IMR-90 (cell line): ENCODE measurements at regions not wholly inside any gene's neighbourhood (a gene's known extent, or its start where the extent isn't known, plus 50 kb on each side); places are given as distances from the start of the nearest gene placed in this dataset.

Source experiments
- ATAC-seq: fragments of 200-7000 bp; cut with Tn5 transposase; 2 replicates; pipeline ENCODE4 v1.9.1; 2020; ENCODE audit warnings: low read depth, mild to moderate bottlenecking, moderate library complexity
- BruUV-seq: library from RNA; stranded (reverse); fragments of 400-500 nt; replicated peaks from 2 replicates; lab custom pipeline; 2021; lab: Mats Ljungman, UMichigan
- CTCF ChIA-PET: fragments of 300-600 bp; formaldehyde crosslinking; extraction: SDS; loops from one replicate; lab custom pipeline; 2021; ENCODE audit warnings: antibody characterized with exemption; lab: Yijun Ruan, JAX
- POLR2A ChIA-PET: fragments of 300-600 bp; sonication (Branson Sonifier 250); formaldehyde crosslinking; loops from one replicate; lab custom pipeline; 2022; ENCODE audit warnings: antibody characterized with exemption; ENCODE audit not compliant: unreplicated experiment; lab: Charles Lee
- DNase-seq: peaks from one replicate; pipeline ENCODE4 v3.0.0; 2013
- H2AFZ ChIP-seq: replicated peaks from 2 replicates; pipeline ENCODE3; 2013; ENCODE audit warnings: low read length, mild to moderate bottlenecking; ENCODE audit not compliant: poor library complexity
- H2AK5ac ChIP-seq: 2 replicates; pipeline ENCODE4 v1.6.1; 2013; ENCODE audit warnings: low read depth, low read length, inconsistent platforms
- H2AK9ac ChIP-seq: replicated peaks from 2 replicates; pipeline ENCODE3; 2013; ENCODE audit warnings: mild to moderate bottlenecking, low read depth, low read length, moderate library complexity; ENCODE audit not compliant: poor library complexity
- H2BK120ac ChIP-seq: 2 replicates; pipeline ENCODE4 v1.6.1; 2013; ENCODE audit warnings: low read depth, low read length, inconsistent platforms
- H2BK15ac ChIP-seq: 3 replicates; pipeline ENCODE4 v1.6.1; 2013; ENCODE audit warnings: low read depth, low read length, inconsistent platforms
- H2BK20ac ChIP-seq: 2 replicates; pipeline ENCODE4 v1.6.1; 2013; ENCODE audit warnings: low read depth, mild to moderate bottlenecking, inconsistent platforms, low read length, moderate library complexity
- H2BK5ac ChIP-seq: 2 replicates; pipeline ENCODE4 v1.6.1; 2013; ENCODE audit warnings: mild to moderate bottlenecking, low read depth, low read length, inconsistent platforms; ENCODE audit not compliant: poor library complexity, severe bottlenecking
- H3K14ac ChIP-seq: replicated peaks from 2 replicates; pipeline ENCODE4 v1.6.1; 2013; ENCODE audit warnings: low read depth, low read length, inconsistent platforms
- H3K18ac ChIP-seq: 2 replicates; pipeline ENCODE4 v1.6.1; 2013; ENCODE audit warnings: low read depth, low read length, control low read depth
- H3K23ac ChIP-seq: 2 replicates; pipeline ENCODE4 v1.6.1; 2013; ENCODE audit warnings: low read depth, low read length, inconsistent platforms
- H3K27ac ChIP-seq: 2 replicates; pipeline ENCODE4 v1.5.1; 2013; ENCODE audit warnings: mild to moderate bottlenecking, control low read depth, low read length; ENCODE audit not compliant: insufficient read depth
- H3K27me3 ChIP-seq: 2 replicates; pipeline ENCODE4 v1.6.1; 2013; ENCODE audit warnings: low read length; ENCODE audit not compliant: control insufficient read depth, insufficient read depth
- H3K36me3 ChIP-seq: 2 replicates; pipeline ENCODE4 v1.6.1; 2013; ENCODE audit warnings: low read length, mixed read lengths; ENCODE audit not compliant: control insufficient read depth, insufficient read depth
- H3K4ac ChIP-seq: 2 replicates; pipeline ENCODE4 v1.6.1; 2013; ENCODE audit warnings: low read depth, low read length, inconsistent platforms
- H3K4me1 ChIP-seq: 2 replicates; pipeline ENCODE4 v1.6.1; 2013; ENCODE audit warnings: low read length, mixed read lengths; ENCODE audit not compliant: control insufficient read depth, insufficient read depth
- H3K4me2 ChIP-seq: 2 replicates; pipeline ENCODE4 v1.6.1; 2013; ENCODE audit warnings: low read depth, mild to moderate bottlenecking, control low read depth, low read length, moderate library complexity
- H3K4me3 ChIP-seq: 2 replicates; pipeline ENCODE4 v1.5.1; 2013; ENCODE audit warnings: low read depth, mild to moderate bottlenecking, control low read depth, low read length, moderate library complexity; ENCODE audit not compliant: insufficient read depth
- H3K56ac ChIP-seq: 2 replicates; pipeline ENCODE4 v1.6.1; 2013; ENCODE audit warnings: low read length, inconsistent platforms; ENCODE audit not compliant: insufficient read depth; ENCODE audit errors: extremely low read depth
- H3K79me1 ChIP-seq, 2 experiments: 2 replicates each; pipeline ENCODE4 v1.6.1; 2013; ENCODE audit warnings: low read length in 2 of 2, inconsistent platforms in 1 of 2, low read depth in 1 of 2
- H3K9ac ChIP-seq: 2 replicates; pipeline ENCODE4 v1.6.1; 2013; ENCODE audit warnings: low read depth, low read length, control low read depth
- H3K9me1 ChIP-seq: 2 replicates; pipeline ENCODE4 v1.6.1; 2013; ENCODE audit warnings: low read length, inconsistent platforms; ENCODE audit not compliant: insufficient read depth
- H3K9me3 ChIP-seq: 2 replicates; pipeline ENCODE4 v1.6.1; 2013; ENCODE audit warnings: low read length; ENCODE audit not compliant: control insufficient read depth, insufficient read depth
- H4K20me1 ChIP-seq: 2 replicates; pipeline ENCODE4 v1.6.1; 2013; ENCODE audit warnings: low read length, inconsistent platforms; ENCODE audit not compliant: insufficient read depth
- H4K5ac ChIP-seq: 2 replicates; pipeline ENCODE4 v1.6.1; 2013; ENCODE audit warnings: mild to moderate bottlenecking, low read depth, low read length, control low read depth
- H4K8ac ChIP-seq, 2 experiments: 2 replicates each; pipeline ENCODE4 v1.6.1; 2013; ENCODE audit warnings: low read depth in 2 of 2, low read length in 2 of 2, control low read depth in 1 of 2, inconsistent platforms in 1 of 2
- H4K91ac ChIP-seq: 2 replicates; pipeline ENCODE4 v1.6.1; 2013; ENCODE audit warnings: low read depth, low read length, inconsistent platforms; ENCODE audit not compliant: insufficient read depth
- BHLHE40 ChIP-seq: fragments of 150-350 bp; IDR thresholded peaks from 2 replicates; pipeline ENCODE4 v1.6.1; 2016; ENCODE audit warnings: mild to moderate bottlenecking, low read depth, low read length
- FOS ChIP-seq: fragments of 150-350 bp; IDR thresholded peaks from 2 replicates; pipeline ENCODE4 v1.6.1; 2016; ENCODE audit warnings: low read depth, low read length
- MAFK ChIP-seq: IDR thresholded peaks from 2 replicates; pipeline ENCODE4 v1.6.1; 2012; ENCODE audit warnings: low read depth, low read length, improper control_type of control experiment
- RFX5 ChIP-seq: IDR thresholded peaks from 2 replicates; pipeline ENCODE4 v1.8.0; 2012; ENCODE audit warnings: low read depth, mild to moderate bottlenecking, low read length, moderate library complexity
- SMC3 ChIP-seq: fragments of 150-350 bp; IDR thresholded peaks from 2 replicates; pipeline ENCODE4 v1.6.1; 2016; ENCODE audit warnings: low read depth, mild to moderate bottlenecking, antibody characterized with exemption, low read length, moderate library complexity
- WGBS, 2 experiments: methylation state at CpG; one replicate each; pipeline versions ENCODE4 v1.1.5 to v1.1.7; 2013; ENCODE audit warnings: missing lambda C conversion rate in 2 of 2; ENCODE audit not compliant: insufficient read length in 1 of 2; ENCODE audit errors: extremely low coverage in 2 of 2; 5-methylcytosine and 5-hydroxymethylcytosine counted together
- dilution Hi-C: fragments of 300-500 bp; cut with HindIII; formaldehyde crosslinking; loops from one replicate; pipeline ENCODE4 v1.14.3; 2018; ENCODE audit warnings: low sequenced_read_pairs; ENCODE audit not compliant: unreplicated experiment
- in situ Hi-C: fragments of 300-500 bp; cut with MboI; formaldehyde crosslinking; loops from 3 replicates; pipeline ENCODE4 v1.14.3; 2019; ENCODE audit warnings: low sequenced_read_pairs, inconsistent platforms, mixed read lengths
- intact Hi-C: fragments of 100-400 bp; cut with micrococcal nuclease; formaldehyde crosslinking; loops from 2 replicates; pipeline ENCODE4 v1.10.0; 2022
- TF ChIP-seq, protein P1 (sequence below): conservative IDR thresholded peaks from 2 replicates; pipeline ENCODE4 v1.5.1; 2012; ENCODE audit warnings: mild to moderate bottlenecking, low read depth, low read length, improper control_type of control experiment
- TF ChIP-seq, protein P2 (sequence below): fragments of 150-350 bp; IDR thresholded peaks from 2 replicates; pipeline ENCODE4 v1.6.1; 2016; ENCODE audit warnings: low read depth, mild to moderate bottlenecking, low read length, moderate library complexity, borderline replicate concordance

DNA sequence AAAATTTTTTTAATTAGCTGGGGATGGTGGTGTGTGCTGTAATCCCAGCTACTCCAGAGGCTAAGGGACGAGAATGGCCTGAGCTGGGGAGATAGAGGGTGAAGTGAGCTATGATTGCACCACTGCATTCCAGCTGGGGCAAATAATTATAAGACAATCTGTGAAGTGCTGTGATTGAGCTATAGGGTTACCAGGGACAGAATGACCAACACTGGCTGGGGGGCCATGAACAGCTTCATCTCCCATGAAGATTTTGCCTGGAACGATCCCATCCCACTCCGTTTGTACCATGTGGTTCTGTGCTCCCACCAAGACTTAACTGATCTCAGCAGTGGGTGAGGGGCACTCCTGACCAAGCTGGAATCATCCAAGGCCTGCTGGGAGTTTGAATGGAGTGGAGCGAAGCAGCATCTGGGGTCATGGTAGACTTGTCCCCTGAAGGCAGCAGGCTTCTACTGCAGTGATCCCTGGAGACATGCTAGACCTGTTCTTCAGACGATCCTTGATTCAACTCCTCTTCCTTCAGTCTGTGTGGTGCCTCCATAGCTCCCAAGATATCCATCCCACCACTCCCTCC lies 53.6 kb upstream of the CTPS1 start:
- H3K4me2 ChIP-seq: no peak overlapping the region
- no peak overlapping the region for H3K27ac ChIP-seq
- H2BK5ac ChIP-seq: no peak overlapping the region
- H3K4me3 ChIP-seq: no peak overlapping the region
- in situ Hi-C loops: no loop called here
- no peaks in the 10 kb centered on the region for H4K20me1 ChIP-seq
- H2AK9ac ChIP-seq: no peak overlapping the region
- no peak overlapping the region for H2BK20ac ChIP-seq
- no peak overlapping the region for H2AK5ac ChIP-seq
- no peak overlapping the region for H3K18ac ChIP-seq
- DNase-seq (no peak), ATAC-seq (no peak; the same call in 1 of the 2 replicates)
- H4K5ac ChIP-seq: no peak overlapping the region
- ChIA-PET POLR2A (interaction anchor here (0.6 kb wide), 1 partner anchor 29 kb away, joined by 4 read pairs; no protein-coding TSS in a partner anchor), CTCF (interaction anchor here (0.6 to 1.5 kb wide), 3 partner anchors 18 to 799 kb away, joined by 3 to 5 read pairs (median 3); no protein-coding TSS in a partner anchor)
- H3K79me1 ChIP-seq: no peaks in the 10 kb centered on the region
- no peak overlapping the region for H3K23ac ChIP-seq
- no peak overlapping the region for H3K14ac ChIP-seq
- no peaks in the 10 kb centered on the region for H3K9me3 ChIP-seq
- H2BK15ac ChIP-seq: no peak overlapping the region
- no peak overlapping the region for H2AFZ ChIP-seq
- H3K9me1 ChIP-seq: no peaks in the 10 kb centered on the region
- H3K4me1 ChIP-seq: no peaks in the 10 kb centered on the region
- H4K91ac ChIP-seq: no peak overlapping the region
- intact Hi-C loops: no loop called here
- no TSS peak for BruUV-seq
- no peaks in the 10 kb centered on the region for H3K36me3 ChIP-seq
- H3K27me3 ChIP-seq: peaks cover 16% of the 10 kb centered on the region
- 67% methylated on average over 1 of the region's 5 CpGs; no CpG with 5 or more reads in 1 of the 2 experiments for WGBS, 2 experiments
- no peak overlapping the region for H3K56ac ChIP-seq
- dilution Hi-C loops: no loop called here
- H3K9ac ChIP-seq: no peak overlapping the region
- TF ChIP-seq, protein P1, sequence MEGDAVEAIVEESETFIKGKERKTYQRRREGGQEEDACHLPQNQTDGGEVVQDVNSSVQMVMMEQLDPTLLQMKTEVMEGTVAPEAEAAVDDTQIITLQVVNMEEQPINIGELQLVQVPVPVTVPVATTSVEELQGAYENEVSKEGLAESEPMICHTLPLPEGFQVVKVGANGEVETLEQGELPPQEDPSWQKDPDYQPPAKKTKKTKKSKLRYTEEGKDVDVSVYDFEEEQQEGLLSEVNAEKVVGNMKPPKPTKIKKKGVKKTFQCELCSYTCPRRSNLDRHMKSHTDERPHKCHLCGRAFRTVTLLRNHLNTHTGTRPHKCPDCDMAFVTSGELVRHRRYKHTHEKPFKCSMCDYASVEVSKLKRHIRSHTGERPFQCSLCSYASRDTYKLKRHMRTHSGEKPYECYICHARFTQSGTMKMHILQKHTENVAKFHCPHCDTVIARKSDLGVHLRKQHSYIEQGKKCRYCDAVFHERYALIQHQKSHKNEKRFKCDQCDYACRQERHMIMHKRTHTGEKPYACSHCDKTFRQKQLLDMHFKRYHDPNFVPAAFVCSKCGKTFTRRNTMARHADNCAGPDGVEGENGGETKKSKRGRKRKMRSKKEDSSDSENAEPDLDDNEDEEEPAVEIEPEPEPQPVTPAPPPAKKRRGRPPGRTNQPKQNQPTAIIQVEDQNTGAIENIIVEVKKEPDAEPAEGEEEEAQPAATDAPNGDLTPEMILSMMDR: no peak
- TF ChIP-seq MAFK: no peak
- TF ChIP-seq, protein P2, sequence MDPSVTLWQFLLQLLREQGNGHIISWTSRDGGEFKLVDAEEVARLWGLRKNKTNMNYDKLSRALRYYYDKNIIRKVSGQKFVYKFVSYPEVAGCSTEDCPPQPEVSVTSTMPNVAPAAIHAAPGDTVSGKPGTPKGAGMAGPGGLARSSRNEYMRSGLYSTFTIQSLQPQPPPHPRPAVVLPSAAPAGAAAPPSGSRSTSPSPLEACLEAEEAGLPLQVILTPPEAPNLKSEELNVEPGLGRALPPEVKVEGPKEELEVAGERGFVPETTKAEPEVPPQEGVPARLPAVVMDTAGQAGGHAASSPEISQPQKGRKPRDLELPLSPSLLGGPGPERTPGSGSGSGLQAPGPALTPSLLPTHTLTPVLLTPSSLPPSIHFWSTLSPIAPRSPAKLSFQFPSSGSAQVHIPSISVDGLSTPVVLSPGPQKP: no peak
- no peak for TF ChIP-seq FOS
- no peak for TF ChIP-seq SMC3
- TF ChIP-seq BHLHE40: no peak
- TF ChIP-seq RFX5: no peak
- H4K8ac ChIP-seq: no peak overlapping the region
- H2BK120ac ChIP-seq: no peak overlapping the region
- H3K4ac ChIP-seq: no peak overlapping the region
